ENCODE measurements at regions not wholly inside any gene's neighbourhood (a gene's known extent, or its start where the extent isn't known, plus 50 kb on each side); places are given as distances from the start of the nearest gene placed in this dataset.

DNA sequence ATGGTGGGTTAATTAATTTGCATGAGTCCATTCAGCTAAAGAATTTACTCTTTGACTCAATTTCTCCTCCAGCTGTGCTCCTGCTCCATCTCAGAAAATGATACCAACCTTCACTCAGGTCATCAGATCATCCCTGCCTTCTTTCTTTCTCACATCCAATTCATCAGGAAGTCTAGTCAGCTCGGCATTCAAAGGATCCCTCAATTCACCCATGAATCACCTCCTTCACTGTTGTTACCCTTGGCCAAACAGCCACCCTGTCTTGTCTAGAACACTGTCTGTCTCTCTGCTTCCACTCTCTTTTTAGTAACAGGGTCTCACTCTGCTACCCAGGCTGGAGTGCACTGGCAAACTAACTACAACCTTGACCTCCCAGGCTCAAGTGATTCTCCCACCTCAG lies 337.4 kb upstream of the SFRP2 start:
- TF ChIP-seq POLR2A (IDR thresholded peaks at IDR 0.05; ENCODE audit: extremely low read depth, insufficient read length) (no peak), MYC (IDR thresholded peaks at IDR 0.05; ENCODE audit: low read depth, low read length) (no peak)
- TF ChIP-seq, protein P1, sequence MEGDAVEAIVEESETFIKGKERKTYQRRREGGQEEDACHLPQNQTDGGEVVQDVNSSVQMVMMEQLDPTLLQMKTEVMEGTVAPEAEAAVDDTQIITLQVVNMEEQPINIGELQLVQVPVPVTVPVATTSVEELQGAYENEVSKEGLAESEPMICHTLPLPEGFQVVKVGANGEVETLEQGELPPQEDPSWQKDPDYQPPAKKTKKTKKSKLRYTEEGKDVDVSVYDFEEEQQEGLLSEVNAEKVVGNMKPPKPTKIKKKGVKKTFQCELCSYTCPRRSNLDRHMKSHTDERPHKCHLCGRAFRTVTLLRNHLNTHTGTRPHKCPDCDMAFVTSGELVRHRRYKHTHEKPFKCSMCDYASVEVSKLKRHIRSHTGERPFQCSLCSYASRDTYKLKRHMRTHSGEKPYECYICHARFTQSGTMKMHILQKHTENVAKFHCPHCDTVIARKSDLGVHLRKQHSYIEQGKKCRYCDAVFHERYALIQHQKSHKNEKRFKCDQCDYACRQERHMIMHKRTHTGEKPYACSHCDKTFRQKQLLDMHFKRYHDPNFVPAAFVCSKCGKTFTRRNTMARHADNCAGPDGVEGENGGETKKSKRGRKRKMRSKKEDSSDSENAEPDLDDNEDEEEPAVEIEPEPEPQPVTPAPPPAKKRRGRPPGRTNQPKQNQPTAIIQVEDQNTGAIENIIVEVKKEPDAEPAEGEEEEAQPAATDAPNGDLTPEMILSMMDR (IDR thresholded peaks at IDR 0.05; ENCODE audit: low read depth, low read length) = no peak
- TF ChIP-seq, protein P2, sequence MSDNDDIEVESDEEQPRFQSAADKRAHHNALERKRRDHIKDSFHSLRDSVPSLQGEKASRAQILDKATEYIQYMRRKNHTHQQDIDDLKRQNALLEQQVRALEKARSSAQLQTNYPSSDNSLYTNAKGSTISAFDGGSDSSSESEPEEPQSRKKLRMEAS (IDR thresholded peaks at IDR 0.05; ENCODE audit: low read depth, low read length) = no peak

Data from NB4 (cell line).